GM03348 (cell line): ENCODE measurements at regions not wholly inside any gene's neighbourhood (a gene's known extent, or its start where the extent isn't known, plus 50 kb on each side); places are given as distances from the start of the nearest gene placed in this dataset.
"Not testable (repeated sequence)": the region's sequence is repeated elsewhere in the genome, so short reads cannot be mapped to it uniquely, and the experiment has no call there.

ENCODE experiments used
- DNase-seq: peaks from one replicate; pipeline ENCODE4 v3.0.0; 2012; ENCODE audit warnings: low spot score

GRCh38 chr7:46290374-46291049, 369.4 kb upstream of the IGFBP3 start:
- DNase-seq: no peak

- no peak for DNase-seq
Measured at GRCh38 chr7:46288861-46289260, 367.8 kb upstream of the IGFBP3 start.

- DNase-seq: no peak
Measured at GRCh38 chr7:46288010-46288409, 366.9 kb upstream of the IGFBP3 start.

- DNase-seq: no peak
Measured at GRCh38 chr7:46286957-46287356, 365.9 kb upstream of the IGFBP3 start.

- no peak for DNase-seq
Measured at GRCh38 chr7:46286356-46286755, 365.3 kb upstream of the IGFBP3 start.

GRCh38 chr7:46285878-46286277, 364.8 kb upstream of the IGFBP3 start:
- DNase-seq: no peak

- DNase-seq: no peak
Measured at GRCh38 chr7:46283852-46284251, 362.8 kb upstream of the IGFBP3 start.

- DNase-seq: no peak
Measured at GRCh38 chr7:46282155-46282554, 361.1 kb upstream of the IGFBP3 start.

GRCh38 chr7:46281071-46281470, 360.0 kb upstream of the IGFBP3 start:
- no peak for DNase-seq

- no peak for DNase-seq
Measured at GRCh38 chr7:46279290-46279689, 358.2 kb upstream of the IGFBP3 start.

- DNase-seq: no peak
Measured at GRCh38 chr7:46264646-46265045, 343.6 kb upstream of the IGFBP3 start.

- DNase-seq: not testable (repeated sequence)
Measured at GRCh38 chr7:46261638-46262037, 340.6 kb upstream of the IGFBP3 start.

GRCh38 chr7:46259947-46260346, 338.9 kb upstream of the IGFBP3 start:
- DNase-seq: no peak

GRCh38 chr7:46257761-46258448, 336.8 kb upstream of the IGFBP3 start:
- peak; percentile 50 for DNase-seq

GRCh38 chr7:46256870-46257661, 336.0 kb upstream of the IGFBP3 start:
- peak; percentile 13 for DNase-seq

GRCh38 chr7:46253520-46253919, 332.4 kb upstream of the IGFBP3 start:
- no peak for DNase-seq

- DNase-seq: no peak
Measured at GRCh38 chr7:46247664-46248063, 326.6 kb upstream of the IGFBP3 start.

- no peak for DNase-seq
Measured at GRCh38 chr7:46245586-46246111, 324.6 kb upstream of the IGFBP3 start.

GRCh38 chr7:46244757-46245156, 323.7 kb upstream of the IGFBP3 start:
- no peak for DNase-seq

GRCh38 chr7:46243406-46243805, 322.3 kb upstream of the IGFBP3 start:
- DNase-seq: no peak

GRCh38 chr7:46239846-46240245, 318.8 kb upstream of the IGFBP3 start:
- no peak for DNase-seq

GRCh38 chr7:46237466-46237865, 316.4 kb upstream of the IGFBP3 start:
- DNase-seq: no peak
